Endodermal cell (in vitro differentiated cells): ENCODE measurements at regions not wholly inside any gene's neighbourhood (a gene's known extent, or its start where the extent isn't known, plus 50 kb on each side); places are given as distances from the start of the nearest gene placed in this dataset.

Experiments used
- DNase-seq: peaks from one replicate; pipeline ENCODE4 v3.0.0-alpha.2; 2017
- H3K27ac ChIP-seq: 2 replicates; pipeline ENCODE4 v1.5.1; 2013; ENCODE audit warnings: mild to moderate bottlenecking, low read depth, low read length, moderate library complexity
- H3K27me3 ChIP-seq: 2 replicates; pipeline ENCODE4 v1.6.1; 2013; ENCODE audit warnings: mild to moderate bottlenecking, low read length, moderate library complexity; ENCODE audit not compliant: insufficient read depth, control insufficient read depth, poor library complexity, severe bottlenecking
- H3K36me3 ChIP-seq: 2 replicates; pipeline ENCODE4 v1.7.0; 2013; ENCODE audit warnings: mild to moderate bottlenecking, low read length, moderate library complexity; ENCODE audit not compliant: control insufficient read depth, insufficient read depth
- H3K4me1 ChIP-seq: one replicate; pipeline ENCODE4 v1.7.0; 2013; ENCODE audit warnings: low read length; ENCODE audit not compliant: control insufficient read depth, insufficient read depth
- H3K4me3 ChIP-seq: 2 replicates; pipeline ENCODE4 v1.5.1; 2013; ENCODE audit warnings: mild to moderate bottlenecking, low read length, moderate library complexity
- H3K9ac ChIP-seq: 2 replicates; pipeline ENCODE4 v1.6.1; 2013; ENCODE audit warnings: mild to moderate bottlenecking, low read length, moderate library complexity; ENCODE audit not compliant: poor library complexity, severe bottlenecking; ENCODE audit errors: extremely low read depth
- H3K9me3 ChIP-seq: 2 replicates; pipeline ENCODE4 v1.6.1; 2013; ENCODE audit warnings: mild to moderate bottlenecking, low read length, moderate library complexity; ENCODE audit not compliant: control insufficient read depth
- H3K27ac Mint-ChIP-seq: 2 replicates; pipeline ENCODE4 v1.8.0; 2020; ENCODE audit warnings: mixed read lengths
- H3K27me3 Mint-ChIP-seq: 2 replicates; pipeline ENCODE4 v1.8.0; 2021; ENCODE audit warnings: mild to moderate bottlenecking, mixed read lengths; ENCODE audit not compliant: insufficient read depth
- H3K36me3 Mint-ChIP-seq: 2 replicates; pipeline ENCODE4 v1.8.0; 2020; ENCODE audit warnings: low read depth, mixed read lengths
- H3K4me1 Mint-ChIP-seq: 2 replicates; pipeline ENCODE4 v1.8.0; 2020; ENCODE audit warnings: mixed read lengths
- H3K4me3 Mint-ChIP-seq: 2 replicates; pipeline ENCODE4 v1.8.0; 2020; ENCODE audit warnings: mild to moderate bottlenecking, moderate library complexity, mixed read lengths
- H3K9me3 Mint-ChIP-seq: 2 replicates; pipeline ENCODE4 v1.8.0; 2020; ENCODE audit warnings: mild to moderate bottlenecking, mixed read lengths
- CTCF ChIP-seq: fragments of 200-600 bp; sonication (generic); conservative IDR thresholded peaks from 2 replicates; pipeline ENCODE4 v1.5.0; 2021; ENCODE audit warnings: antibody characterized with exemption, mild to moderate bottlenecking
- WGBS, 2 experiments: methylation state at CpG; one replicate each; pipeline versions ENCODE4 v1.1.5 to v1.1.7; 2013; ENCODE audit warnings: missing lambda C conversion rate in 2 of 2, mixed read lengths in 1 of 2; ENCODE audit not compliant: insufficient coverage in 1 of 2, insufficient read length in 1 of 2; 5-methylcytosine and 5-hydroxymethylcytosine counted together

- Mint-ChIP-seq H3K4me1 (no peaks in the 10 kb centered on the region), H3K27me3 (no peaks in the 10 kb centered on the region), H3K4me3 (no peak overlapping the region), H3K36me3 (no peaks in the 10 kb centered on the region), H3K9me3 (no peaks in the 10 kb centered on the region), H3K27ac (no peak overlapping the region)
- no peak overlapping the region for H3K9ac ChIP-seq
- no peak overlapping the region for H3K27ac ChIP-seq
- no peaks in the 10 kb centered on the region for H3K36me3 ChIP-seq
- DNase-seq, result no peak
- no peak overlapping the region for H3K4me3 ChIP-seq
- H3K9me3 ChIP-seq, result no peaks in the 10 kb centered on the region
- H3K4me1 ChIP-seq, result no peaks in the 10 kb centered on the region
- no peaks in the 10 kb centered on the region for H3K27me3 ChIP-seq
- no peak for TF ChIP-seq CTCF
- WGBS, 2 experiments, result 90 to 95% methylated on average over 3 of the region's 3 CpGs
Observed at GRCh38 chr6:82419132-82419581, 55.5 kb downstream of the TPBG start.

- Mint-ChIP-seq H3K27me3 (no peaks in the 10 kb centered on the region), H3K9me3 (no peaks in the 10 kb centered on the region)
- no peak for TF ChIP-seq CTCF
Observed at GRCh38 chr6:82419859-82420258, 56.2 kb downstream of the TPBG start.

GRCh38 chr6:82430611-82431010, 67.0 kb downstream of the TPBG start:
- DNase-seq, result no peak
- TF ChIP-seq CTCF, result no peak
- Mint-ChIP-seq H3K9me3 (no peaks in the 10 kb centered on the region), H3K36me3 (no peaks in the 10 kb centered on the region), H3K27me3 (no peaks in the 10 kb centered on the region), H3K4me3 (no peak overlapping the region), H3K4me1 (no peaks in the 10 kb centered on the region), H3K27ac (no peak overlapping the region)
- no peaks in the 10 kb centered on the region for H3K4me1 ChIP-seq
- H3K9me3 ChIP-seq, result no peaks in the 10 kb centered on the region
- H3K36me3 ChIP-seq, result no peaks in the 10 kb centered on the region
- no peak overlapping the region for H3K27ac ChIP-seq
- no peak overlapping the region for H3K4me3 ChIP-seq
- H3K27me3 ChIP-seq, result no peaks in the 10 kb centered on the region
- H3K9ac ChIP-seq, result no peak overlapping the region

More at GRCh38 chr6:82419859-82420258, 56.2 kb downstream of the TPBG start:
- no peak overlapping the region for H3K27ac Mint-ChIP-seq
- no peak overlapping the region for H3K4me3 Mint-ChIP-seq
- no peaks in the 10 kb centered on the region for H3K36me3 Mint-ChIP-seq
- H3K4me1 Mint-ChIP-seq, result peaks cover 2% of the 10 kb centered on the region
- no peak for DNase-seq
- H3K9me3 ChIP-seq, result no peaks in the 10 kb centered on the region
- H3K27ac ChIP-seq, result no peak overlapping the region
- no peak overlapping the region for H3K9ac ChIP-seq
- H3K36me3 ChIP-seq, result no peaks in the 10 kb centered on the region
- WGBS, 2 experiments, result 100% methylated on average over 1 of the region's 1 CpG; no CpG with 5 or more reads in 1 of the 2 experiments
- H3K27me3 ChIP-seq, result no peaks in the 10 kb centered on the region
- H3K4me3 ChIP-seq, result no peak overlapping the region
- no peaks in the 10 kb centered on the region for H3K4me1 ChIP-seq
